GM12878 (cell line): ENCODE measurements at regions not wholly inside any gene's neighbourhood (a gene's known extent, or its start where the extent isn't known, plus 50 kb on each side); places are given as distances from the start of the nearest gene placed in this dataset.

Experiments used
- ATAC-seq: fragments of 200-7000 bp; cut with Tn5 transposase; 3 replicates; pipeline ENCODE4 v1.9.1; 2020; ENCODE audit warnings: mild to moderate bottlenecking, moderate library complexity
- BruUV-seq: library from RNA; stranded (reverse); fragments of 400-500 nt; replicated peaks from 2 replicates; lab custom pipeline; 2021; lab: Mats Ljungman, UMichigan
- CTCF ChIA-PET: fragments of 300-600 bp; sonication (Branson Sonifier 250); formaldehyde crosslinking; extraction: SDS; loops from one replicate; lab custom pipeline; 2021; ENCODE audit warnings: inconsistent platforms; lab: Yijun Ruan, JAX
- POLR2A ChIA-PET: fragments of 350-600 bp; formaldehyde crosslinking; extraction: SDS; loops from one replicate; lab custom pipeline; 2021; ENCODE audit warnings: inconsistent platforms; lab: Charles Lee
- RAD21 ChIA-PET: fragments of 300-600 bp; sonication (Branson Sonifier 250); formaldehyde crosslinking; loops from one replicate; lab custom pipeline; 2023; ENCODE audit warnings: antibody characterized with exemption; ENCODE audit not compliant: unreplicated experiment; lab: Charles Lee
- SMC1A ChIA-PET: fragments of 300-600 bp; sonication (Branson Sonifier 250); formaldehyde crosslinking; loops from one replicate; lab custom pipeline; 2023; ENCODE audit not compliant: unreplicated experiment, uncharacterized antibody; lab: Charles Lee
- DNase-seq: peaks from one replicate; pipeline ENCODE4 v3.0.0-alpha.2; 2011; ENCODE audit warnings: low read depth, low spot score
- FAIRE-seq: peaks from 3 replicates; lab custom pipeline; 2011; peaks lifted over from hg19 to GRCh38; lab: Jason Lieb, UNC
- H2AFZ ChIP-seq: 2 replicates; pipeline ENCODE4 v1.6.0; 2011; ENCODE audit warnings: low read depth, low read length, control low read depth; ENCODE audit not compliant: control insufficient read depth
- H3K27ac ChIP-seq: 2 replicates; pipeline ENCODE4 v1.5.1; 2011; ENCODE audit warnings: control low read depth; ENCODE audit not compliant: control insufficient read depth, insufficient read depth
- H3K27me3 ChIP-seq, 2 experiments: replicated peaks in 1 of 2; 2 replicates each; pipeline versions ENCODE4 v1.6.0 to v1.6.1; 2011; ENCODE audit warnings: low read length in 1 of 2; ENCODE audit not compliant: control insufficient read depth in 2 of 2, insufficient read depth in 2 of 2
- H3K36me3 ChIP-seq, 2 experiments: 2 replicates each; pipeline ENCODE4 v1.5.1; 2011; ENCODE audit warnings: low read length in 1 of 2; ENCODE audit not compliant: control insufficient read depth in 2 of 2, insufficient read depth in 2 of 2
- H3K4me1 ChIP-seq: 2 replicates; pipeline ENCODE4 v1.6.1; 2011; ENCODE audit warnings: mild to moderate bottlenecking, low read length, moderate library complexity, mixed read lengths; ENCODE audit not compliant: control insufficient read depth, insufficient read depth
- H3K4me2 ChIP-seq: 2 replicates; pipeline ENCODE4 v1.6.0; 2011; ENCODE audit warnings: control low read depth; ENCODE audit not compliant: control insufficient read depth, insufficient read depth
- H3K4me3 ChIP-seq: fragments of 200-600 bp; sonication (generic); 2 replicates; pipeline ENCODE4 v1.5.1; 2016
- H3K79me2 ChIP-seq: 2 replicates; pipeline ENCODE4 v1.6.0; 2011; ENCODE audit warnings: low read length; ENCODE audit not compliant: control insufficient read depth, insufficient read depth
- H3K9ac ChIP-seq: 2 replicates; pipeline ENCODE4 v1.8.0; 2011; ENCODE audit warnings: low read length, control low read depth, mixed read lengths; ENCODE audit not compliant: control insufficient read depth, insufficient read depth
- H3K9me3 ChIP-seq: replicated peaks from 3 replicates; pipeline ENCODE4 v1.5.1; 2011; ENCODE audit warnings: mild to moderate bottlenecking, low read length; ENCODE audit not compliant: control insufficient read depth, insufficient read depth
- H4K20me1 ChIP-seq: 2 replicates; pipeline ENCODE4 v1.6.0; 2011; ENCODE audit not compliant: control insufficient read depth, insufficient read depth
- ATF3 ChIP-seq: IDR thresholded peaks from 2 replicates; pipeline ENCODE4 v1.6.1; 2011; ENCODE audit warnings: low read depth, mild to moderate bottlenecking, low read length, moderate library complexity, borderline replicate concordance; ENCODE audit errors: extremely low read depth
- BCLAF1 ChIP-seq: fragments of 450-650 bp; IDR thresholded peaks from 2 replicates; pipeline ENCODE4 v1.6.1; 2017; ENCODE audit warnings: antibody characterized with exemption, mild to moderate bottlenecking, moderate library complexity
- CUX1 ChIP-seq: IDR thresholded peaks from 2 replicates; pipeline ENCODE4 v1.6.1; 2012; ENCODE audit warnings: improper control_type of control experiment, low read depth, low read length; ENCODE audit not compliant: insufficient replicate concordance
- ELK1 ChIP-seq: IDR thresholded peaks from 2 replicates; pipeline ENCODE4 v1.6.1; 2012; ENCODE audit warnings: low read depth, low read length, improper control_type of control experiment
- FOXK2 ChIP-seq: fragments of 450-650 bp; IDR thresholded peaks from 2 replicates; pipeline ENCODE4 v1.6.1; 2017; ENCODE audit warnings: mild to moderate bottlenecking, moderate library complexity
- MTA2 ChIP-seq: fragments of 450-650 bp; IDR thresholded peaks from 2 replicates; pipeline ENCODE4 v1.6.1; 2016; ENCODE audit warnings: low read depth, mild to moderate bottlenecking, moderate library complexity
- NFYB ChIP-seq: IDR thresholded peaks from 2 replicates; pipeline ENCODE4 v1.6.1; 2011; ENCODE audit warnings: low read depth, mild to moderate bottlenecking, low read length, improper control_type of control experiment, moderate library complexity; ENCODE audit not compliant: insufficient read depth
- PAX5 ChIP-seq: IDR thresholded peaks from 2 replicates; pipeline ENCODE4 v1.6.1; 2011; ENCODE audit warnings: low read depth, low read length, borderline replicate concordance
- POLR2AphosphoS5 ChIP-seq: IDR thresholded peaks from 2 replicates; pipeline ENCODE4 v1.6.1; 2011; ENCODE audit warnings: mild to moderate bottlenecking, low read length, inconsistent platforms
- RELA ChIP-seq: fragments of 450-650 bp; IDR thresholded peaks from 2 replicates; pipeline ENCODE4 v1.8.0; 2014; ENCODE audit warnings: borderline replicate concordance; ENCODE audit not compliant: partially characterized antibody
- SPI1 ChIP-seq: IDR thresholded peaks from 2 replicates; pipeline ENCODE4 v1.6.1; 2011; ENCODE audit warnings: low read depth, mild to moderate bottlenecking, low read length, moderate library complexity, borderline replicate concordance; ENCODE audit not compliant: insufficient read depth
- SREBF1 ChIP-seq: IDR thresholded peaks from 2 replicates; pipeline ENCODE4 v1.6.1; 2012; ENCODE audit warnings: mild to moderate bottlenecking, low read length
- TARDBP ChIP-seq: IDR thresholded peaks from 2 replicates; pipeline ENCODE4 v1.6.1; 2016; ENCODE audit warnings: borderline replicate concordance
- WGBS: methylation state at CpG from one replicate; pipeline ENCODE4 v1.1.6; 2016; ENCODE audit warnings: low lambda C conversion rate; ENCODE audit not compliant: insufficient replicate concordance, insufficient coverage; ENCODE audit errors: missing lambda C conversion rate; 5-methylcytosine and 5-hydroxymethylcytosine counted together
- in situ Hi-C: fragments of 300-500 bp; cut with MboI; formaldehyde crosslinking; loops from 9 replicates; pipeline ENCODE4 v1.14.3; 2018; ENCODE audit warnings: mixed read lengths
- intact Hi-C: fragments of 100-400 bp; cut with micrococcal nuclease; formaldehyde crosslinking; loops from one replicate; pipeline ENCODE4 v1.14.2; 2022; ENCODE audit not compliant: unreplicated experiment
- TF ChIP-seq, protein P1 (sequence below): fragments of 450-650 bp; IDR thresholded peaks from 2 replicates; pipeline ENCODE4 v1.6.1; 2016; ENCODE audit warnings: mild to moderate bottlenecking

GRCh38 chr13:107900775-107901174, 314.6 kb downstream of the LIG4 start:
- RAD21 ChIA-PET, result no interaction called here
- Histone ChIP-seq H3K4me1 (no peaks in the 10 kb centered on the region), H3K27ac (no peak overlapping the region), H3K9me3 (no peaks in the 10 kb centered on the region), H3K27me3 (no peaks in the 10 kb centered on the region), H3K36me3 (no peaks in the 10 kb centered on the region), H4K20me1 (no peaks in the 10 kb centered on the region), H3K4me2 (no peak overlapping the region), H3K79me2 (no peaks in the 10 kb centered on the region), H3K4me3 (no peak overlapping the region), H3K9ac (no peak overlapping the region), H2AFZ (no peak overlapping the region)
- no peak for DNase-seq
- BruUV-seq, result no TSS peak
- no peak for FAIRE-seq
- in situ Hi-C loops, result no loop called here
- no peak for ATAC-seq
- CTCF ChIA-PET, result no interaction called here
- intact Hi-C loops, result no loop called here
- WGBS, result 2% methylated on average over 2 of the region's 2 CpGs
- SMC1A ChIA-PET, result no interaction called here
- POLR2A ChIA-PET, result interaction anchor here (0.6 kb wide), 1 partner anchor 91 kb away, joined by 3 read pairs; no protein-coding TSS in a partner anchor
- TF ChIP-seq FOXK2 (no peak), PAX5 (no peak), ELK1 (no peak), BCLAF1 (no peak), CUX1 (no peak), RELA (no peak), SPI1 (no peak), POLR2AphosphoS5 (no peak), TARDBP (no peak), SREBF1 (no peak), MTA2 (no peak), ATF3 (no peak), NFYB (no peak)
- TF ChIP-seq, protein P1, sequence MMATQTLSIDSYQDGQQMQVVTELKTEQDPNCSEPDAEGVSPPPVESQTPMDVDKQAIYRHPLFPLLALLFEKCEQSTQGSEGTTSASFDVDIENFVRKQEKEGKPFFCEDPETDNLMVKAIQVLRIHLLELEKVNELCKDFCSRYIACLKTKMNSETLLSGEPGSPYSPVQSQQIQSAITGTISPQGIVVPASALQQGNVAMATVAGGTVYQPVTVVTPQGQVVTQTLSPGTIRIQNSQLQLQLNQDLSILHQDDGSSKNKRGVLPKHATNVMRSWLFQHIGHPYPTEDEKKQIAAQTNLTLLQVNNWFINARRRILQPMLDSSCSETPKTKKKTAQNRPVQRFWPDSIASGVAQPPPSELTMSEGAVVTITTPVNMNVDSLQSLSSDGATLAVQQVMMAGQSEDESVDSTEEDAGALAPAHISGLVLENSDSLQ, result no peak
